NCI-H2171 treated with DMSO at 0.1 percent for 48 hours (cell line): ENCODE measurements at regions not wholly inside any gene's neighbourhood (a gene's known extent, or its start where the extent isn't known, plus 50 kb on each side); places are given as distances from the start of the nearest gene placed in this dataset.
"Not testable (repeated sequence)": the region's sequence is repeated elsewhere in the genome, so short reads cannot be mapped to it uniquely, and the experiment has no call there.

ENCODE experiments used
- DNase-seq: peaks from one replicate; lab custom pipeline; 2025; lab: John Stamatoyannopoulos, UW

DNA sequence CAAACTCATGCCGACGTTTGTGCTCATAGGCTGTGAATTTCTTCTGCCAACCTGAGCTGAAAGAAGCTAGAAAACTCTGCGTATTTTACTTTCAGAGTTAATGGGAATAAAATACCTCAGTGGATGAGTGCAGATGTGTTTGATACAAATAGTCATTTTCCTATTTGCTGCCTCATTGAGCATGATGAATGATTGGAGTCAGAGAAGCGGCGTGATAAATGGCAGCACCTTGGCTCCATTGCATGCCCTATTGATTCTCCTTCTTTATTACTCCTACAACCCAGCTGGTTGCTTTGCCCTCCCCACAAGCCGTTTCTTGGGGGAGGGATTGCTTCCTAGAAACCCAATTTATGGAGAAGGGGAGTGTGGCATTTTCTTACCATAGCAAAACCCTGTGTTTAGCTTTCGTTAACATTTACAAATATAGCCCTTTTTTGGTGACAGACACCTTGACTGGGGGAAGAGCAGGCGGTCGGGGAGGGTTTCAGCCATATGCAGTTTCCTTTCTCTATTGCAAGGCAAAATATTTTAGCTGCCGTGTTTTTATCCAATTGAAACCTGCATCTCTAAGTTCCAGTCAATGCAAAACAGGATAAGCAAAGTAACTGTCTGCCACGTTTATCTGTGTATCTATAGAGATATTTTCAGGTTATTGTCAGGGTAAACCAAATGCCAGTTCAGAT is 93.1 kb upstream of the TBCA start:
- DNase-seq: peak; percentile 52

GRCh38 chr5:77867914-77868313 is 91.8 kb upstream of the TBCA start:
- DNase-seq: no peak

- DNase-seq: no peak
Measured at GRCh38 chr5:77867194-77867691, 91.1 kb upstream of the TBCA start.

GRCh38 chr5:77866198-77866597 is 90.1 kb upstream of the TBCA start:
- no peak for DNase-seq

- DNase-seq: no peak
Measured at GRCh38 chr5:77864997-77865396, 88.9 kb upstream of the TBCA start.

GRCh38 chr5:77863181-77863580 is 87.0 kb upstream of the TBCA start:
- no peak for DNase-seq

GRCh38 chr5:77861576-77861975 is 85.4 kb upstream of the TBCA start:
- DNase-seq: no peak

DNA sequence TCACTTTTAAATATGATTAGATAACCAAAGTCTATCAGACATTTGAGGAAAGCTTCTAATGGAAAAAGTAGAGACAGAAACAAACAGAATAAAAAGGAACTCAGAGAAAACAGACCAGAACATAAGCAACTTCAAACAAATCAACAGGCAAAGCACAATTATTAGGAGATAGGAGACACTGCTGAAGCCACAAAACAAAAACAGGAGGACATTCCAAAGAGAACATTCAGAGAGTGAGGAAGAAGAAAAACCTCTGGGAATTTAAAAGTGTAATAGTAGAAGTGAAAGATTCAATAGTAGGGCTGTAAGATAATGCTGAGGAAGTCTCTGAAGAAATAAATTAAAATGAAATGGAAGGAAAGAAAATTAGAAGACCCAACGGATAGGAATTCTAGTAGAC is 83.2 kb upstream of the TBCA start:
- DNase-seq: no peak

DNA sequence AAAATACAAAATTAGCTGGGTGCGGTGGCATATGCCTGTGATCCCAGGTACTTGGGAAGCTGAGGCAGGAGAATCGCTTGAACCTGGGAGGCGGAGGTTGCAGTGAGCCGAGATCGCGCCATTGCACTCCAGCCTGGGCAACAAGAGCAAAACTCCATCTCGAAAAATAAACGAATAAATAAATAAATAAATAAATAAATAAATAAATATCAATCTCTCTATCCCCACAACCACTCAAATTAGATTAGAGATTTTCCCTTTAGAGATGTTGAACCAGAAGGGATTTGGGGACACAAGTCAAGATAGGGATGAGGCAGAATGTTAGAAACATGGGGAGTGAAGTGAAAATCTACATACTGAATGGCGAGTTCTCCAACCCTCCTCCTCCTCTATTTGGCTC is 82.5 kb upstream of the TBCA start:
- DNase-seq: not testable (repeated sequence)

GRCh38 chr5:77855369-77855768 is 79.2 kb upstream of the TBCA start:
- DNase-seq: no peak

DNA sequence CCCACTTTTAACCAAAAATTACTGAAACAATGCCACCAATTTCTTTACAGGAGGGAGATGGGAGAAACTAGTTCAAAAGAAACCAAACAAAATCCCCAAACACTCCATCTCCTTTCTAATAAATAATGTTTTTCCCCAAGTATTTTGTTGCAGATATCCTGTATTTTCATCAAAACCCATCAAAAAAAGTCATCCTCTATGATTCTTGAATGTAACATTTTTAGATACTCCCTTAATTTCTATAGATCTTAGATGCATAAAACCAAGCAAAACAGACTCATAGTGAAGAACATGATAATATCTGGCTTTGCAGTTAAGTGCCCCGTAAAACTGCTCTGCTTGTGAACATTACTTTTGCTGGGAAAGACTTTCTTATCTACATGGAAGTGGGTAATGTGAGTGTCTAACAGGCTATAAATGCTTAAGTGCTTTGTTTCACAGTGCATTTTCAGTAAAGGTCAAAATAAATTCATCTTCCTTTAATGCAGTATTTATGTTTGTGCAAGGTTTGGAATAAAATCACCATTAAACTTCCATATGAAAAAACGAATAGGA is 77.3 kb upstream of the TBCA start:
- DNase-seq: no peak

DNA sequence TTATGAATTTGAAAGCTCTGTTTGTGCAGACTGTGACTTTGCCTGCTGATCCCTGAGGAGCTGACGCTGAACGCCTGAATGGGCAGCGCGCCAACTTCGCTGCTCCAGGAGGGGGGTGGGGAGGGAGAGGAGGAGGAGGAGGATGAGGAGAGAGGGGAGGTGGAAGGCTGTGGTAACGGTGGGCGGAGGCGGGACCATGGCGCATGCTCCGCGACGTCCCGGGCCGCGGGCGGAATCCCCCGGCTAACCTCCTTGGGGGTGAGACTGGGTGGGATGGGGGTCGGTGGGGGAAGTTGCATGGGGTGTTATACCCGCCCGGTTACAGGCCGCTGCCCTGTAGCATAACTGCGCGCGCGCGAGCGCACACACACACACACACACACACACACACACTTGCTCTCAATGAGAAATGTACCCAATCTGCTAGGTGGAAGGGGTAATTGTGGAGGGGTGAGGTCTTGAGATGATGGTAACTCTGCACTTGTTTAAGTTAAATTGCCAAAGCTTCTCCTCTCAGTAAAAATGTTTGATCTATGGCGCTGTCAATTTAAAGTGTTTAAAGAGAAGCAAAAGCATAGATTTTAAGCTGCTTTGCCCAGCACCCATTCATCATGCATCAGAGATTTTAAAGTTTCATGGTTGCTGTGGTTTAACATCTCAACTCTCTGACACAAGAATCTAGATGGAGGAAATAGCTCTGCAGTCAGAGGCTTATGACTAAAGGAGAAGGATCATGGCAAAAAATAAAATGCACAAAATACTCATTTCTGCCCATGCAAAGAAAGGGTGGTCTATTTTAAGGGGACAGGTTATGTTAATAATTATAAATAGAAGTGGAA is 76.6 kb upstream of the TBCA start:
- no peak for DNase-seq

- DNase-seq: no peak
Measured at GRCh38 chr5:77852068-77852513, 76.0 kb upstream of the TBCA start.

DNA sequence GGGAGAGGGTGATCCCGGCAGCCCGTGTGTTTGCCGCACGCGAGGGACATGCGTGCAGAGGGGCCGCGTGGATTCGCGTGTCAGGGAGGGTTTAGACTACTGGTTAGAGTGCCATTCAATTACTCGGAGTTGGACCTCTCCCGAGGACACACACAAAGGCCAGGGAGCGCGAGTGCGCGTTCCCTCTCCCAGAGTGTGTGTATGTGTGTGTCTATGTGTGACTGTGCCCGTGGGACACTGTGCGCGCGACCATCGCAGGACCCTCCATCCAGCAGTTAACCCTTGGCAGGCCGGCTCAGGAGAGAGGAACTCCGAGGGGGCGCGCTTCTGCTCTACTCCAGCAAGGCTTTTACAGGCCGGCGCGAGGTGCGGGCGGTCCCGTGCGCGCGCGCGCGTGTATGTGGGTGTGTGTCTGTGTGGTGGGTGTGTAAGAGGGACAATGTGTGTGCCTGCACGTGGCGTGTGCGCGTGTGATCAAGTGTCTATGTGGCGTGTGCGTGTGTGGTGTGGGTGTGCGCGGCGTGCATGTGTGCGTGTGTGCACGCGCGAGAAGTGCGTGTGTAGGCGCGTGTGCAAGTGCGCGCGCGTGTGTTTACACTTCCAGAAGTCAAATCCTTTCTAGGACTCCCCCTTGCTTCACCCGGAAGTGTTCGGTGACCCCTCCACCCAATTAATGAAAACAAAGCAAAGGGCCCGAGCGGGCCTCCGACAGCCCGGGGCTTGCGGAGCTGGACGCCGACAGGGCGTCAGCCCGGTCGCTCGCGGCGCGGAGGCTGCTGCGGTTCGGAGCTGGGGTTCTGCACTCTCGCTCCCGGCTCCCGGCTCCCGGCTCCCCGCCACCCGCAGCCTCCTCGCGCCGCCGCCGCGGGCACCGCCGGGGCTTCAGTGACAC is 75.3 kb upstream of the TBCA start:
- no peak for DNase-seq

GRCh38 chr5:77850536-77851175 is 74.5 kb upstream of the TBCA start:
- no peak for DNase-seq

DNA sequence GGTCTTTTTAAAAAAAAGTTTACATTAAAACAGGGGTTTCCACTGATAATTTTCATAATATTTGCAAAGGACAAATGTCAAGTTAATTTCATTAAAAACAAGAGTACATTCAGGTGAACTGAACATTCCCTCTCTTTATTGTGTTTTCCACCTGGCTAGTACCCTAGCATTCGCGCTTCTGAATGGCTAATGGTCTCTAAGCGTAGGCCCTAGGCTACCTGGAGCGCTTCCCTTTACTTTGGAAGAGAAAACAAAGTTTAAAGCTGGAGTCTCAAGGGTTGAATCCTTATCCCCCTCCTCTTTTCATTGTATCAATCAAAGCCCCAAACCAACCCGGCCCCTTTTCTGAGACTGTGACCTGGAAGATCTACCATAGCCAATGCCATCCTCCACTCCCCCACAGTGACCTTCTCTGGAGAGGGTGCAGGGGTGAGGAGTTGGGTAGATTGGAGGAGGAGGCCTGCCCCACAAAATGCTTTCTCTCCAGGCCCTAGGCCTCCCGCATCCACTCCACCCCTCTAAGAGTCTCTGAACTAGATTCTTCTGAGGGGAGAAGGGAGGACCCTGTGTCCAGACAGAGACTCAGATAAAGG is 73.3 kb upstream of the TBCA start:
- no peak for DNase-seq

- DNase-seq: no peak
Measured at GRCh38 chr5:77847814-77848290, 71.7 kb upstream of the TBCA start.

- no peak for DNase-seq
Measured at GRCh38 chr5:77847129-77847460, 71.0 kb upstream of the TBCA start.

- DNase-seq: no peak
Measured at GRCh38 chr5:77846422-77847128, 70.4 kb upstream of the TBCA start.

DNA sequence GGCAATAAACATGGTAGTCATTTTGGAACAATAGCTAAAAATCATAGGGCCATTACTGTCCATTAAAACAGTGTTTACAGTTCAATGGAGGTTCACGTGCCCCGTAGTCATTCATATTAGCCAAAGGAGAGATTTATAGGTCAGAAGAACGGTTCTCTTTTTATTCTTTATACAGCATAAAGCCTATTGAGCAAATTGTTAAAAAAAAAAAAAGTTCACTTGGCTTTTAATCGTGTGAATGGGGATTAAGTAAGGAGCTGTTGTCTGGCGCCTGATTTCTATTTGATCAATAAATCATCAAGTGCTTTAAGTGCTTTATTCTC is 69.1 kb upstream of the TBCA start:
- no peak for DNase-seq
